ENCODE measurements at regions not wholly inside any gene's neighbourhood (a gene's known extent, or its start where the extent isn't known, plus 50 kb on each side); places are given as distances from the start of the nearest gene placed in this dataset.

DNA sequence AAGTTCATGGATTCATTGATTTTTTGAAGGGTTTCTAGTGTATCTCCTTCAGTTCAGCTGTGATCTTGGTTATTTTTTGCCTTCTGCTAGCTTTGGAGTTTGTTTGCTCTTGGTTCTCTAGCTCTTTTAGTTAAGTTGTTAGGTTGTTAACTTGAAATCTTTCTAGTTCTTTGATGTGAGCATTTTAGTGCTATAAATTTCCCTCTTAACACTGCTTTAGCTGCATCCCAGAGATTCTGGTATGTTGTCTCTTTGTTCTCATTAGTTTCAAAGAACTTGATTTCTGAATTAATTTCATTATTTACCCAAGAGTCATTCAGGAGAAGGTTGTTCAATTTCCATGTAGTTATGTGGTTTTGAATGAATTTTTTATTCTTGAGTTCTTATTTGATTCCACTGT, 210.6 kb downstream of the IRS1 start:
- TF ChIP-seq, protein P1, sequence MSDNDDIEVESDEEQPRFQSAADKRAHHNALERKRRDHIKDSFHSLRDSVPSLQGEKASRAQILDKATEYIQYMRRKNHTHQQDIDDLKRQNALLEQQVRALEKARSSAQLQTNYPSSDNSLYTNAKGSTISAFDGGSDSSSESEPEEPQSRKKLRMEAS (IDR thresholded peaks at IDR 0.05), result no peak
- TF ChIP-seq, protein P2, sequence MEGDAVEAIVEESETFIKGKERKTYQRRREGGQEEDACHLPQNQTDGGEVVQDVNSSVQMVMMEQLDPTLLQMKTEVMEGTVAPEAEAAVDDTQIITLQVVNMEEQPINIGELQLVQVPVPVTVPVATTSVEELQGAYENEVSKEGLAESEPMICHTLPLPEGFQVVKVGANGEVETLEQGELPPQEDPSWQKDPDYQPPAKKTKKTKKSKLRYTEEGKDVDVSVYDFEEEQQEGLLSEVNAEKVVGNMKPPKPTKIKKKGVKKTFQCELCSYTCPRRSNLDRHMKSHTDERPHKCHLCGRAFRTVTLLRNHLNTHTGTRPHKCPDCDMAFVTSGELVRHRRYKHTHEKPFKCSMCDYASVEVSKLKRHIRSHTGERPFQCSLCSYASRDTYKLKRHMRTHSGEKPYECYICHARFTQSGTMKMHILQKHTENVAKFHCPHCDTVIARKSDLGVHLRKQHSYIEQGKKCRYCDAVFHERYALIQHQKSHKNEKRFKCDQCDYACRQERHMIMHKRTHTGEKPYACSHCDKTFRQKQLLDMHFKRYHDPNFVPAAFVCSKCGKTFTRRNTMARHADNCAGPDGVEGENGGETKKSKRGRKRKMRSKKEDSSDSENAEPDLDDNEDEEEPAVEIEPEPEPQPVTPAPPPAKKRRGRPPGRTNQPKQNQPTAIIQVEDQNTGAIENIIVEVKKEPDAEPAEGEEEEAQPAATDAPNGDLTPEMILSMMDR (IDR thresholded peaks at IDR 0.05; ENCODE audit: low read depth, low read length, missing input control), result no peak
- no peak for TF ChIP-seq YY1 (IDR thresholded peaks at IDR 0.05)
- TF ChIP-seq REST (IDR thresholded peaks at IDR 0.05), result no peak
- TF ChIP-seq FOXA1 (IDR thresholded peaks at IDR 0.05), result no peak
- TF ChIP-seq TAF1 (conservative IDR thresholded peaks at IDR 0.05), result no peak
- no peak for TF ChIP-seq JUND (IDR thresholded peaks at IDR 0.05)
- TF ChIP-seq NR2F2 (IDR thresholded peaks at IDR 0.05), result no peak
- no peak for TF ChIP-seq EGR1 (IDR thresholded peaks at IDR 0.05; ENCODE audit: low read depth in 2 of 2)

Data from liver (tissue), 3 donors.